SK-N-SH treated with all-trans-retinoic acid at 6 μM for 48 hours (cell line): ENCODE measurements at regions not wholly inside any gene's neighbourhood (a gene's known extent, or its start where the extent isn't known, plus 50 kb on each side); places are given as distances from the start of the nearest gene placed in this dataset.

Experiments used
- ARNTL ChIP-seq: fragments of 450-650 bp; formaldehyde crosslinking; IDR thresholded peaks from 2 replicates; pipeline ENCODE4 v1.5.0; 2020; ENCODE audit warnings: low read depth, mild to moderate bottlenecking, moderate library complexity, borderline replicate concordance
- CREB5 ChIP-seq: fragments of 250-450 bp; sonication (Bioruptor Pico); IDR thresholded peaks from 2 replicates; pipeline ENCODE4 v1.5.1; 2020; ENCODE audit warnings: low read depth, mild to moderate bottlenecking, moderate library complexity
- CSRNP3 ChIP-seq: fragments of 250-450 bp; sonication (Bioruptor Pico); IDR thresholded peaks from 2 replicates; pipeline ENCODE4 v1.5.1; 2021; ENCODE audit warnings: mild to moderate bottlenecking, moderate library complexity
- ESRRG ChIP-seq: fragments of 250-450 bp; sonication (Bioruptor Pico); IDR thresholded peaks from 2 replicates; pipeline ENCODE4 v1.6.1; 2021; ENCODE audit warnings: mild to moderate bottlenecking
- PATZ1 ChIP-seq: fragments of 250-450 bp; sonication (Bioruptor Pico); IDR thresholded peaks from 2 replicates; pipeline ENCODE4 v1.8.0; 2020; ENCODE audit warnings: mild to moderate bottlenecking, moderate library complexity, borderline replicate concordance
- PPARA ChIP-seq: fragments of 250-450 bp; sonication (Bioruptor Pico); IDR thresholded peaks from 2 replicates; pipeline ENCODE4 v1.5.0; 2020; ENCODE audit warnings: mild to moderate bottlenecking, borderline replicate concordance
- ZNF8 ChIP-seq: fragments of 450-650 bp; formaldehyde crosslinking; IDR thresholded peaks from 2 replicates; pipeline ENCODE4 v1.5.0; 2020; ENCODE audit warnings: mild to moderate bottlenecking, moderate library complexity
- TF ChIP-seq, protein P1 (sequence below): fragments of 250-450 bp; sonication (Bioruptor Pico); IDR thresholded peaks from 2 replicates; pipeline ENCODE4 v1.8.0; 2021; ENCODE audit warnings: low read depth, mild to moderate bottlenecking, moderate library complexity, borderline replicate concordance

DNA sequence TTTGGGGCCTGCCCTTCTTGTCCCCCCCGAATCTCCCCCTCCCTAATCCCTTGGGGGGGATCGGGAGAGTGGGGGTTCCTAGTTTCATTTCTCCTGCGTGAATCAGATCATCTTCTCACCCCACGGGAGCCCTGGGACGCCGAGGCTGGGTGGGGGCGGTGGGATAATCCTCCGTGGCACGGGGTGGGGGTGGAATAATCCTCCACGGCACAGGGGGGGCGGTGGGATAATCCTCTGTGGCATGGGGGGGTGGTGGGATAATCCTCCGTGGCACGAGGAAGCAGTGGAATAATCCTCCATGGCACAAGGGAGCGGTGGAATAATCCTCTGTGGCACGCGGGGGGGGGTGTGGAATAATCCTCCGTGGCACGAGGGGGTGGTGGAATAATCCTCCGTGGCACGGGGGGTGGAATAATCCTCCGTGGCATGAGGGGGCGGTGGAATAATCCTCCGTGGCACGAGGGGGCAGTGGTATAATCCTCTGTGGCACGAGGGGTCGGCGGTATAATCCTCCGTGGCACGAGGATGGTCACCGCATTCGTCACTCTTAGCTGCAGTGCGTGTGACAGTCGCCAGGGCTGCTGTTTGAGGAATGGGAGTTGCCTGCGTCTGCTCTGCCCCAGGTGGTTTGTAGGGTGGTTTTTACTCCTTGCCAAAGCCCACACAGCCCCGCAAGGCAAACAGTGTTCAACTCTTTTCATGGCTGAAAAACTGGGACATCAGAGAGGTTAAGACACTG lies 156.9 kb downstream of the LAT start:
- TF ChIP-seq, protein P1, sequence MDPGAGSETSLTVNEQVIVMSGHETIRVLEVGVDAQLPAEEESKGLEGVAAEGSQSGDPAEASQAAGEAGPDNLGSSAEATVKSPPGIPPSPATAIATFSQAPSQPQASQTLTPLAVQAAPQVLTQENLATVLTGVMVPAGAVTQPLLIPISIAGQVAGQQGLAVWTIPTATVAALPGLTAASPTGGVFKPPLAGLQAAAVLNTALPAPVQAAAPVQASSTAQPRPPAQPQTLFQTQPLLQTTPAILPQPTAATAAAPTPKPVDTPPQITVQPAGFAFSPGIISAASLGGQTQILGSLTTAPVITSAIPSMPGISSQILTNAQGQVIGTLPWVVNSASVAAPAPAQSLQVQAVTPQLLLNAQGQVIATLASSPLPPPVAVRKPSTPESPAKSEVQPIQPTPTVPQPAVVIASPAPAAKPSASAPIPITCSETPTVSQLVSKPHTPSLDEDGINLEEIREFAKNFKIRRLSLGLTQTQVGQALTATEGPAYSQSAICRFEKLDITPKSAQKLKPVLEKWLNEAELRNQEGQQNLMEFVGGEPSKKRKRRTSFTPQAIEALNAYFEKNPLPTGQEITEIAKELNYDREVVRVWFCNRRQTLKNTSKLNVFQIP = no peak
- no peak for TF ChIP-seq PATZ1 (CRISPR knock-in tag)
- TF ChIP-seq CSRNP3 = no peak
- TF ChIP-seq CREB5 (CRISPR knock-in tag) = no peak
- TF ChIP-seq ARNTL = no peak
- no peak for TF ChIP-seq PPARA
- TF ChIP-seq ESRRG (CRISPR knock-in tag) = no peak
- no peak for TF ChIP-seq ZNF8 (CRISPR knock-in tag)
